RPMI7951 (cell line): ENCODE measurements at regions not wholly inside any gene's neighbourhood (a gene's known extent, or its start where the extent isn't known, plus 50 kb on each side); places are given as distances from the start of the nearest gene placed in this dataset.

Experiments
- DNase-seq: peaks from one replicate; pipeline ENCODE4 v3.0.0-alpha.2; 2012; ENCODE audit warnings: low read depth

GRCh38 chr3:61311044-61311443, 59.8 kb upstream of the FHIT start:
- no peak for DNase-seq

- DNase-seq: peak; percentile 27
Observed at GRCh38 chr3:61315871-61316270, 64.6 kb upstream of the FHIT start.

- no peak for DNase-seq
Observed at GRCh38 chr3:61323094-61323493, 71.8 kb upstream of the FHIT start.

- DNase-seq: no peak
Observed at GRCh38 chr3:61331929-61332552, 80.8 kb upstream of the FHIT start.

- DNase-seq: peak; percentile 31
Observed at GRCh38 chr3:61333192-61333961, 82.1 kb upstream of the FHIT start.

GRCh38 chr3:61334783-61335182, 83.5 kb upstream of the FHIT start:
- no peak for DNase-seq

- no peak for DNase-seq
Observed at GRCh38 chr3:61340931-61341461, 89.7 kb upstream of the FHIT start.

- DNase-seq: no peak
Observed at GRCh38 chr3:61343543-61343942, 92.3 kb upstream of the FHIT start.

- DNase-seq: no peak
Observed at GRCh38 chr3:61345020-61345419, 93.8 kb upstream of the FHIT start.

GRCh38 chr3:61347981-61348380, 96.7 kb upstream of the FHIT start:
- no peak for DNase-seq

GRCh38 chr3:61349717-61350116, 98.5 kb upstream of the FHIT start:
- no peak for DNase-seq

GRCh38 chr3:61350782-61351309, 99.6 kb upstream of the FHIT start:
- DNase-seq: no peak

GRCh38 chr3:61352306-61352705, 101.1 kb upstream of the FHIT start:
- DNase-seq: no peak

- no peak for DNase-seq
Observed at GRCh38 chr3:61353382-61353781, 102.1 kb upstream of the FHIT start.

GRCh38 chr3:61354604-61355003, 103.4 kb upstream of the FHIT start:
- DNase-seq: no peak

GRCh38 chr3:61356685-61357084, 105.4 kb upstream of the FHIT start:
- no peak for DNase-seq

GRCh38 chr3:61357902-61358301, 106.7 kb upstream of the FHIT start:
- DNase-seq: no peak

- DNase-seq: peak; percentile 43
Observed at GRCh38 chr3:61358364-61358763, 107.1 kb upstream of the FHIT start.

GRCh38 chr3:61360297-61360965, 109.2 kb upstream of the FHIT start:
- no peak for DNase-seq

GRCh38 chr3:61369678-61370077, 118.4 kb upstream of the FHIT start:
- DNase-seq: no peak

- peak; percentile 18 for DNase-seq
Observed at GRCh38 chr3:61371123-61371522, 119.9 kb upstream of the FHIT start.

GRCh38 chr3:61372723-61373122, 121.5 kb upstream of the FHIT start:
- no peak for DNase-seq

GRCh38 chr3:61378311-61378710, 127.1 kb upstream of the FHIT start:
- DNase-seq: no peak
